GM19023 (cell line): ENCODE measurements at regions not wholly inside any gene's neighbourhood (a gene's known extent, or its start where the extent isn't known, plus 50 kb on each side); places are given as distances from the start of the nearest gene placed in this dataset.

Source experiments
- ATAC-seq: cut with Tn5 transposase; IDR thresholded peaks from one replicate; pipeline ENCODE4 v1.9.1; 2021; ENCODE audit warnings: mild to moderate bottlenecking, moderate library complexity; ENCODE audit not compliant: unreplicated experiment

DNA sequence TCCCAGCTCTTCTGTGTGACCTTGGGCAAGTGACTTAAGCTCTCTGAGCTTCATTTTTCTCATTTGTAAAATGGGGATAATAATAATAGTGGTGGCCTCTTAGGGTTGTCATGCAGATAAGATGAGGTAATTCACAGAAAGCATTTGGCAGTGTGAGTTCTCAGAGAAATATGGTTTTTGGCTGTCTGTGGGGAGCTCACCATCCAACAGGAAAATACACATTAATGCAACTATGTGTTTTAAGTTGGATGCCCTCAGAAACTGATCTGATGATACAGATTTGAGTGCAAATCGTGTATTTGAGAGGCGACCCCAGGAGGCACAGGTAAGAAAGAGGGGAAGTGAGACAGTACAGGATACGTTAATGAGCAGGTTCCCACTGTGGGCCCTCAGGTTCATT is 56.1 kb upstream of the SPRED2 start:
- ATAC-seq: no peak

DNA sequence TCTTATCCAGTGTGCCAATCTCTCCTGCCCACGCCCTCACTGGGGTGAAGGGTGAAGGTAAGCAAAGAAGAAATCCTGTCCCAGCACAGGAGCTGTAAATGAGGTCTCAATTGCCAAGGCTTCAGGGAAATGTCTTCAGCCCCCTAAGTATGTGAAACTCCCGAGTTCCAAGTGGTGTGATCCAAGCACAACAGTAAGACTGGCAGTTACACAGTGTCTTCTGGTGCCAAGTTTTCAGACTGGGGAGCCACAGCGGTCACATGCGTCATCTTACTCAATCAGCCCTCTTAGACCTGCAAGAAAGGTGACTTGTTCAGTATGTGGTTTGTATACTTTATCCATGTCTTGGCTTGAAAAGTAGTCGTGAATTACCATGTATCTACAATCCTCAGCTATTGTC is 55.0 kb upstream of the SPRED2 start:
- no peak for ATAC-seq

DNA sequence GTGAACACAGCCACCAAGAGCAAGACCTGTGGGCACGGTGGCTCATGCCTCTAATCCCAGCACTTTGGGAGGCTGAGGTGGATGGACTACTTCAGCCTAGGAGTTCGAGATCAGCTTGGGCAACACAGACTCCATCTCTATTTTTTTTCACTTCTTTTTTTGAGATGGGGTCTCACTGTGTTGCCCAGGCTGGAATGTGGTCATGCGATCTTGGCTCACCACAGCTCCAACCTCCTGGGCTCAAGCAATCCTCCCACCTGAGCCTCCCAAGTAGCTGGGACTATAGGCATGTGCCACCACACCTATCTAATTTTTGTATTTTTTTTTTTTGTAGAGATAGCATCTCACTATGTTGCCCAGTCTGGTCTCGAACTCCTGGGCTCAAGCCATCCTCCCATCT is 54.4 kb upstream of the SPRED2 start:
- ATAC-seq: no peak

DNA sequence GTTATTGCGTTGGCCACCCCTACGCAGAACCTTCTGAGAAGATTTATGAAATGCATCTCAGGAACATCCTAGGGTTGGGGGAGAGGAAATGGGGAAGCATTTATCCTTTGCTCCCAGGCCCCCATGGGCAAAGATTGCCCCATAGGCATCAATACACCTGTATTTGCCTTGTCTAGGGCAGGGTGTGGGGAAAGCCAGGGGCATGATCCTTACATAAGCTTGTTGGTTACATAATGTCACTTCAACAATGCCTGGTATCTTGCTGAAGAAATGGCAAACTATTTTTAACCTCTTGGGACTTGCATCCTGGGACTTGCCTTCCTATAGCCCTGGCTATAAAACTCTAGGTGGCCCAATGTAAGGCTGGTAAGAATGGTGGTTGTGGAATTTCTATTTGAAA is 53.9 kb upstream of the SPRED2 start:
- no peak for ATAC-seq

DNA sequence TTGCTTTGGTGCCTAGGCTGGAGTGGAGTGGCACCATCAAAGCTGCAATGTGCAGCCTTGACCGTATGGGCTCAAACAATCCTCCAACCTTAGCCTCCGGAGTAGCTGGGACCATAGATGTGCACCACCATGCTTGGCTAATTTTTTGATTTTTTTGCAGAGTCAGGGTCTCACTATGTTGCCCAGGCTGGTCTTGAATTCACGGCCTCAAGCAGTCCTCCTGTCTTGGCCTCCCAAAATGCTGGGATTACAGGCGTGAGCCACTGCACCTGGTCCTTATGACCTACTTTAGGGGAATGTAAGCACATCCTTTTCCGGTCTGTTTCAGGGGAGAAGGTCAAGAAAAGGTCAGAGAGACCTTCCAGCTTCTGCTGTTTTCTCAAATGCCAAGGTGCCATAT is 53.4 kb upstream of the SPRED2 start:
- ATAC-seq: no peak

DNA sequence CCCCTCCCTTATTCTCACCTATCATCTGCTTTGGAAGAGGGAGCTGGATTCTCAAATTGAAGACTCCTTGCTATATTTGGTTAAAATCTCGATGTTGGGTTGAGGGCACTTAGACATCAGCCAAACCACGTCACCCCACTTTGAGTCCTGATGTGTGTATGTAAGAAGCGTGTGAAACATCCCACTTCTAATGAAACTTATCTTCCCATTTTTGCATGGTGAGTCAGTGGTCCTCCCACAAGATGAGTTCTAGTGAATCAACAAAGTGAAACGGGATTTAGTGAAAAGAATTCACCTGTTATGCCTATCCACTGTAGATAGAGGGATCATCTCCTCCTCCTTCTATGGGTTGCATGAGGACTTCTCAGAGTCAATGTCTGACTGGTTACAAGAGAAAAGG is 51.4 kb upstream of the SPRED2 start:
- ATAC-seq: no peak

DNA sequence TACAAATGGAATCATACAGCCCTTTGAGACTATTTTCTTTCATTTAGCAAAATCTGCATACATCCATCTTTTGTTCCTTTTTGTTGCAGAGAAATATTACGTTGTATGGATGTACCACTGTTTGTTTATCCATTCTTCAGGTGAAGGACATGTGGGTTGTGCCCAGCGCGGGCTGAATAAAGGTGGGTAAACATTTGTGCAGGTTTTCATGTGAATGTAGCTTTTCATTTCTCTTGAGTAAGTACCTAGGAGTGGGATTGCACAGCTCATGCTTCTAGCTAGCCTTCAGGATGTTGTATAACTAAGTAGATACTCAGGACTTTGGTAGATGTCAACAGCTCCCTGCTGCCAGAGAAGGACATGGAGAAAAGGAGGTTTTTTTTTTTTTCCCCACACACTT is 50.6 kb upstream of the SPRED2 start:
- no peak for ATAC-seq
